ENCODE measurements at regions not wholly inside any gene's neighbourhood (a gene's known extent, or its start where the extent isn't known, plus 50 kb on each side); places are given as distances from the start of the nearest gene placed in this dataset.

- no TSS peak for BruUV-seq (replicated peaks)
- ChIA-PET CTCF (no interaction called here), POLR2A (no interaction called here)
- H3K27me3 ChIP-seq (ENCODE audit: control insufficient read depth, insufficient read depth, low read length), result no peaks in the 10 kb centered on the region
- no peaks in the 10 kb centered on the region for H3K4me1 ChIP-seq (ENCODE audit: control insufficient read depth, insufficient read depth, low read length)
- intact Hi-C loops (cut with micrococcal nuclease; ENCODE audit: unreplicated experiment), result no loop called here
- no peak overlapping the region for H3K4me3 ChIP-seq (ENCODE audit: low read depth in 2 of 2, low read length in 2 of 2)
- no peaks in the 10 kb centered on the region for H3K9me3 ChIP-seq (ENCODE audit: control insufficient read depth, insufficient read depth, low read depth, low read length)
- no peak for TF ChIP-seq POLR2AphosphoS5 (IDR thresholded peaks at IDR 0.05; ENCODE audit: low read depth, low read length)
- TF ChIP-seq SIN3A (IDR thresholded peaks at IDR 0.05; ENCODE audit: borderline replicate concordance, insufficient read depth, low read depth, low read length), result no peak
- no peak for TF ChIP-seq CTCF (IDR thresholded peaks at IDR 0.05)
- no peak for TF ChIP-seq REST (IDR thresholded peaks at IDR 0.05; ENCODE audit: insufficient read depth in 1 of 2, low read depth in 2 of 2, low read length in 1 of 2)
- no peak for TF ChIP-seq TCF7L2 (IDR thresholded peaks at IDR 0.05; ENCODE audit: low read depth, low read length)
- no peaks in the 10 kb centered on the region for H3K36me3 ChIP-seq (ENCODE audit: control insufficient read depth, insufficient read depth, low read length)
- no peak overlapping the region for H3K27ac ChIP-seq (ENCODE audit: low read length)
- DNase-seq (ENCODE audit: low read depth, low spot score) (no peak), ATAC-seq (no peak)
- in situ Hi-C loops (cut with HindIII; ENCODE audit: low pct_unique_long_range_greater_than_20kb, low sequenced_read_pairs), result no loop called here
Measured at GRCh38 chr11:28598531-28598930, 490.3 kb downstream of the METTL15 start.

DNA sequence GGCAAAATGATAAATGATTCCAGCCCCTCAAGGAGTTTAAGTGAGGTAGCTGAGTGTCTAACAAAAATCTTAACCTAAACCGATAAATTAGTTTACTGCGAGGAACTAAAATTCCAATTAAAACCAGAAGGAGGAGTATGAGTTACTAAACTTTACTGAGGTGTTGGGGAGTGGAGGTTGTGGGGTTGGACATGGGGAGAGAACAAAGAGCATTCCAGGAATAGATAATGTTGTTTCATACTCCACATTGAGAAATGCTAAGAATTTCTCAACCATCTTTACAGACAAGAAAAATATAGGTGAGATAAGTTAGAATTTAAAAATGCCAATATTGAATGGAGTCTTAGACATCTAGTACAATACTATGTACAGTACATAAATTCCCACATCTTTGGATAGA lies 488.6 kb downstream of the METTL15 start:
- no TSS peak for BruUV-seq (replicated peaks)
- TF ChIP-seq REST (IDR thresholded peaks at IDR 0.05; ENCODE audit: insufficient read depth in 1 of 2, low read depth in 2 of 2, low read length in 1 of 2) (no peak), POLR2AphosphoS5 (IDR thresholded peaks at IDR 0.05; ENCODE audit: low read depth, low read length) (no peak), SIN3A (IDR thresholded peaks at IDR 0.05; ENCODE audit: borderline replicate concordance, insufficient read depth, low read depth, low read length) (no peak), CTCF (IDR thresholded peaks at IDR 0.05) (no peak), TCF7L2 (IDR thresholded peaks at IDR 0.05; ENCODE audit: low read depth, low read length) (no peak)
- Histone ChIP-seq H3K27ac (ENCODE audit: low read length) (no peak overlapping the region), H3K27me3 (ENCODE audit: control insufficient read depth, insufficient read depth, low read length) (no peaks in the 10 kb centered on the region), H3K4me1 (ENCODE audit: control insufficient read depth, insufficient read depth, low read length) (no peaks in the 10 kb centered on the region), H3K36me3 (ENCODE audit: control insufficient read depth, insufficient read depth, low read length) (no peaks in the 10 kb centered on the region), H3K4me3 (ENCODE audit: low read depth in 2 of 2, low read length in 2 of 2) (no peak overlapping the region), H3K9me3 (ENCODE audit: control insufficient read depth, insufficient read depth, low read depth, low read length) (no peaks in the 10 kb centered on the region)
- ATAC-seq (no peak), DNase-seq (ENCODE audit: low read depth, low spot score) (no peak)
- intact Hi-C loops (cut with micrococcal nuclease; ENCODE audit: unreplicated experiment), result no loop called here
- CTCF ChIA-PET, result no interaction called here
- POLR2A ChIA-PET, result no interaction called here
- in situ Hi-C loops (cut with HindIII; ENCODE audit: low pct_unique_long_range_greater_than_20kb, low sequenced_read_pairs), result no loop called here
